HEK293T (cell line): ENCODE measurements at regions not wholly inside any gene's neighbourhood (a gene's known extent, or its start where the extent isn't known, plus 50 kb on each side); places are given as distances from the start of the nearest gene placed in this dataset.

Experiments
- FOXM1 ChIP-seq: fragments of 450-650 bp; IDR thresholded peaks from 2 replicates; pipeline ENCODE4 v1.6.1; 2017; ENCODE audit warnings: mild to moderate bottlenecking, borderline replicate concordance
- ZNF384 ChIP-seq: fragments of 450-650 bp; IDR thresholded peaks from 2 replicates; pipeline ENCODE4 v1.6.1; 2016
- TF ChIP-seq, protein P1 (sequence below): fragments of 450-650 bp; IDR thresholded peaks from 2 replicates; pipeline ENCODE4 v1.6.1; 2016

DNA sequence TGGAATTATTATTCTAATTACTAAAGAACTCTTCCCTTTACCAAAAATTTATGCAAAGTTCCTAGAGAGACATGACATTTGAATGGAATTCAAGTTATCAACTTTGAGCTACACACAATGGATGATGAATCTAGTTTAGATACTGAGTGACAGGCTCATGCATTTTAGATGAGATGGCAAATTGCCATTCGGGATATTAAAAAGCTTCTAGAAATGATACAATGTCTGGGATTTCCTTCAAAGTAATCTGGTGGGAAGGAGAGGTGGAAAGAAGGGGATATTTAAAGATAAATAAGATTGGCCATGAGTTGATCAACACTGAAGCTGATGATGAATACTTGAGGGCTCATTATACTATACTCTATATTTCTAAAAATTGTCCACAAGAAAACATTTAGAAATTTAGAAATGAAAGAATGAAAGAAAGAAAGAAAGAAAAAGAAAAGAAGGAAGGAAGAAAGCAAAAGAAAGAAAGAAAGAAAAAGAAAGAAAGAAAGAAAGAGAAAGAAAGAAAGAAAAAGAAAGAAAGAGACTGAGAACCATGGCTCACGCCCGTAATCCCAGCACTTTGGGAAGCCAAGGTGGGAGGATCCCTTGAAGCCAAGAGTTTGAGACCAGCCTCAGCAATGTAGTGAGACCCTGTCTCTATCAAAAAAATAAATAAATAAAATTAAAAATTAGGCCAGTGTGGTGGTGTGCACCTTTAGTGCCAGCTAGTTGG is 62.6 kb upstream of the NEDD4L start:
- TF ChIP-seq, protein P1, sequence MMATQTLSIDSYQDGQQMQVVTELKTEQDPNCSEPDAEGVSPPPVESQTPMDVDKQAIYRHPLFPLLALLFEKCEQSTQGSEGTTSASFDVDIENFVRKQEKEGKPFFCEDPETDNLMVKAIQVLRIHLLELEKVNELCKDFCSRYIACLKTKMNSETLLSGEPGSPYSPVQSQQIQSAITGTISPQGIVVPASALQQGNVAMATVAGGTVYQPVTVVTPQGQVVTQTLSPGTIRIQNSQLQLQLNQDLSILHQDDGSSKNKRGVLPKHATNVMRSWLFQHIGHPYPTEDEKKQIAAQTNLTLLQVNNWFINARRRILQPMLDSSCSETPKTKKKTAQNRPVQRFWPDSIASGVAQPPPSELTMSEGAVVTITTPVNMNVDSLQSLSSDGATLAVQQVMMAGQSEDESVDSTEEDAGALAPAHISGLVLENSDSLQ: no peak
- TF ChIP-seq FOXM1 (no peak), ZNF384 (no peak)
